Stomach smooth muscle (tissue), 2 donors: ENCODE measurements at regions not wholly inside any gene's neighbourhood (a gene's known extent, or its start where the extent isn't known, plus 50 kb on each side); places are given as distances from the start of the nearest gene placed in this dataset.

Experiments used
- H3K27ac ChIP-seq: one replicate; pipeline ENCODE4 v1.7.0; 2013; ENCODE audit warnings: mild to moderate bottlenecking, low read length, inconsistent platforms
- H3K27me3 ChIP-seq, 2 donors: one replicate each; pipeline ENCODE4 v1.7.0; 2013; ENCODE audit warnings: low read length in 2 of 2; ENCODE audit not compliant: insufficient read depth in 2 of 2, control insufficient read depth in 1 of 2
- H3K36me3 ChIP-seq, 2 donors: one replicate each; pipeline ENCODE4 v1.7.0; 2013; ENCODE audit warnings: low read length in 2 of 2; ENCODE audit not compliant: control insufficient read depth in 2 of 2, insufficient read depth in 2 of 2
- H3K4me1 ChIP-seq: one replicate; pipeline ENCODE4 v1.7.0; 2013; ENCODE audit warnings: low read length; ENCODE audit not compliant: control insufficient read depth, insufficient read depth
- H3K4me3 ChIP-seq, 2 donors: one replicate each; pipeline ENCODE4 v1.7.0; 2013; ENCODE audit warnings: low read length in 2 of 2
- H3K9ac ChIP-seq, 2 donors: one replicate each; pipeline ENCODE4 v1.7.0; 2013; ENCODE audit warnings: low read length in 2 of 2, mild to moderate bottlenecking in 1 of 2
- H3K9me3 ChIP-seq, 2 donors: one replicate each; pipeline ENCODE4 v1.7.0; 2013; ENCODE audit warnings: low read length in 2 of 2; ENCODE audit not compliant: control insufficient read depth in 2 of 2
- donor health status: healthy.
- donor health status: Pancreatic carcinoma.

DNA sequence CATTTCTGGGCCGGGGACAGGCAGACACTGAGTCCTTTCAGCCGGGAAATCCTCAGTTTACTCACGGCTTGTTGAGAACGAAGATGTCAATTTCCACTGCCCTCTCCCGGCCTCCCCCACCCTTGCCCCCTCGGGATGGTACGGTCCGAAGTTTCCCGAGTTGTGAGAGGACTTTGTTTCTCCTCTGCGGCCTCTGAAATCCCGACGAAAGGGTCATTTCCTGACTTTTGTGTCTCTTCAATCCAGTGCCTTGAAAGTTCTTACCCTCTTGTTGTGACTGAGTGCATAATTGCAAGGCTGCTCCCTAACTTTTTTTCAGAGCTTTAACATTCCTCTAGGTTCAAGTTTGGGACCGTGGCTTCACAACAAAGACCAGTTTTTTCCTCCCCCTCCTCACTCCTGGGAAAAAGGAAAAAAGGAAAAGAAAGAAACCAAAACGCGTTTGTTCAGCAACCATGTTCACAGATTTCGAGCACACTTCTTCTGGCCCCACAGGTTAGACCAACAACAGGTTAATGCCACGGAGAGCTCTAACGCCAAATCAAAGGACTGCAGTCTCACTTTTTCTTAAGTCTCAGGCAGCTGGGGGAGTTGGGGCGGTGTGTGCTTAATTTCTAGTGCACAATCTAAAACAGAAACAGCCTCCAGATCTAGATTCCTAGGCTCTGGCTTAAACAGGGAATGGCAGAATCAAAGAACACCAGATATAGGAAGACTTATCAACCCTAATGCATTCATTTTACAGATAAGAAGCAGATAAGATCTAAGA is 138.9 kb downstream of the TMCO5A start:
- H3K9ac ChIP-seq, result peak overlapping the region; percentile 76 to 81
- no peaks in the 10 kb centered on the region for H3K9me3 ChIP-seq
- H3K4me3 ChIP-seq, result peak overlapping the region; percentile 82 to 87
- H3K27ac ChIP-seq, result peak overlapping the region; percentile 83
- H3K36me3 ChIP-seq, result no peaks in the 10 kb centered on the region
- H3K27me3 ChIP-seq, result no peaks in the 10 kb centered on the region
- H3K4me1 ChIP-seq, result peaks cover 16% of the 10 kb centered on the region

GRCh38 chr15:38074029-38074428 is 139.6 kb downstream of the TMCO5A start:
- Histone ChIP-seq H3K9me3 (no peaks in the 10 kb centered on the region), H3K27me3 (no peaks in the 10 kb centered on the region), H3K4me1 (peaks cover 14% of the 10 kb centered on the region), H3K36me3 (no peaks in the 10 kb centered on the region), H3K27ac (no peak overlapping the region), H3K9ac (peak overlapping the region in 1 of 2 donors; percentile 76), H3K4me3 (no peak overlapping the region)

- Histone ChIP-seq H3K36me3 (no peaks in the 10 kb centered on the region), H3K9me3 (no peaks in the 10 kb centered on the region), H3K4me1 (peaks cover 14% of the 10 kb centered on the region), H3K27ac (no peak overlapping the region), H3K27me3 (no peaks in the 10 kb centered on the region), H3K4me3 (no peak overlapping the region), H3K9ac (no peak overlapping the region)
These were observed 141.0 kb downstream of the TMCO5A start for GRCh38 chr15:38075466-38075865.

DNA sequence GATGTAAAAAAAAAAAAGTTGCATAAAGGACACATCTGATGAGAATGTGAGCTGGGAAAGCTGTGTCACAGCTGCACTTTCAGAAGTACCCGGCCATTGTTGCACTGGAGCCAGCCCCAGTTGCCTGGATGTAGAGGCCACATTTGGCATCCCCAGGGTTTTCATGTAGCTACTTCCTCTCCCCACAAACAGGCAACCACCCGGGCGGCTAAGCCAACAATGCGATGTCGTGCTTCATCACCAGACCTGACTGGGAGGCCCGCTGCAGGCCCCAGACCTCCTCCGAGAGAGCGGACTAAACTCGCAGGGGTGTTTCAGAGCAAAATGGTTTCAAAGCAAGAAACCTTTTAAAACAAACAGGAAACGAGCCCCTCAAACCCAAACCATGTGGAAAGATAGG is 142.3 kb downstream of the TMCO5A start:
- Histone ChIP-seq H3K27me3 (no peaks in the 10 kb centered on the region), H3K36me3 (no peaks in the 10 kb centered on the region), H3K4me1 (peaks cover 14% of the 10 kb centered on the region), H3K27ac (no peak overlapping the region), H3K9me3 (no peaks in the 10 kb centered on the region), H3K4me3 (no peak overlapping the region), H3K9ac (no peak overlapping the region)

DNA sequence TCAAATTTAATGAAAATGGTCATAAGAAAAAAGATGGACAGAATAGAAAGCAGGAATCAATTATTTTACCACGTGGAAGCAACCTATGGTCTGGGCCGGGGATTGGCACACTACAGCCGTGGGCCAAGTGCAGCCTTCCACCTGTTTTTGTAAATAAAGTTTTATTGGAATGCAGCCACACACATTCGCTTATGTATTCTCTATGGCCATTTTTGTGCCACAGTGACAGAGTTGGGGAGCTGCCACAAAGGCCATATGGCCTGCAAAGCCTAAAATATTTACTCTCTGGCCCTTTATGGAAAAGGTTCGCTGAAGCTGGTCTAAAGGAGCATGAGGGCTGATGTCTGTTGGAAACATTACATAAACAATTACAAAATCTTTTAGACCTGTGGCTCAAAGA is 144.8 kb downstream of the TMCO5A start:
- H3K4me1 ChIP-seq, result no peaks in the 10 kb centered on the region
- no peaks in the 10 kb centered on the region for H3K36me3 ChIP-seq
- H3K9ac ChIP-seq, result no peak overlapping the region
- no peak overlapping the region for H3K27ac ChIP-seq
- H3K4me3 ChIP-seq, result no peak overlapping the region
- H3K9me3 ChIP-seq, result no peaks in the 10 kb centered on the region
- no peaks in the 10 kb centered on the region for H3K27me3 ChIP-seq

- Histone ChIP-seq H3K27me3 (no peaks in the 10 kb centered on the region), H3K36me3 (no peaks in the 10 kb centered on the region), H3K9ac (no peak overlapping the region), H3K4me3 (no peak overlapping the region), H3K27ac (no peak overlapping the region), H3K4me1 (no peaks in the 10 kb centered on the region), H3K9me3 (no peaks in the 10 kb centered on the region)
These were observed 146.3 kb downstream of the TMCO5A start for GRCh38 chr15:38080651-38081275.

DNA sequence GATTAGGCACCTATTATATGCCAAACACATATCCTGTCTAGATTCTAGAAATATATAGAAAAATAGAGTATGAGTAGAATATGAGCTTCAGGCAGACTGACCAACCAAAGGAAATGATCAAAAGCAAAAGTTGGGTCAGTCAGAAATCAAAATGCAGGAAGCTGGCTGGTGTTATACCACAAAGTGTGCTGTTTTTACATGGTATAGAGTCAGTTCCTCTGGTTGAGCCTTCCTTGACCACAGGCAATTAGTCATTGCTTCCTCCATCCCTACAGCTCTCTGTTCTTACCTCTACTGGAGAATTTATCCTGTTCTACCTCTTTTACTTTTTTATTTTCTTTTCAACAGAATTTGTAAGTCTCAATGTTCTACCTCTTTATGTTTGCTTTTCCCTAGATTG is 149.8 kb downstream of the TMCO5A start:
- Histone ChIP-seq H3K27ac (no peak overlapping the region), H3K9ac (no peak overlapping the region), H3K9me3 (no peaks in the 10 kb centered on the region), H3K27me3 (no peaks in the 10 kb centered on the region), H3K4me3 (no peak overlapping the region), H3K36me3 (no peaks in the 10 kb centered on the region), H3K4me1 (no peaks in the 10 kb centered on the region)

GRCh38 chr15:38085114-38085513 is 150.7 kb downstream of the TMCO5A start:
- no peaks in the 10 kb centered on the region for H3K36me3 ChIP-seq
- no peak overlapping the region for H3K9ac ChIP-seq
- no peaks in the 10 kb centered on the region for H3K9me3 ChIP-seq
- H3K27me3 ChIP-seq, result no peaks in the 10 kb centered on the region
- no peak overlapping the region for H3K27ac ChIP-seq
- H3K4me1 ChIP-seq, result no peaks in the 10 kb centered on the region
- H3K4me3 ChIP-seq, result no peak overlapping the region

DNA sequence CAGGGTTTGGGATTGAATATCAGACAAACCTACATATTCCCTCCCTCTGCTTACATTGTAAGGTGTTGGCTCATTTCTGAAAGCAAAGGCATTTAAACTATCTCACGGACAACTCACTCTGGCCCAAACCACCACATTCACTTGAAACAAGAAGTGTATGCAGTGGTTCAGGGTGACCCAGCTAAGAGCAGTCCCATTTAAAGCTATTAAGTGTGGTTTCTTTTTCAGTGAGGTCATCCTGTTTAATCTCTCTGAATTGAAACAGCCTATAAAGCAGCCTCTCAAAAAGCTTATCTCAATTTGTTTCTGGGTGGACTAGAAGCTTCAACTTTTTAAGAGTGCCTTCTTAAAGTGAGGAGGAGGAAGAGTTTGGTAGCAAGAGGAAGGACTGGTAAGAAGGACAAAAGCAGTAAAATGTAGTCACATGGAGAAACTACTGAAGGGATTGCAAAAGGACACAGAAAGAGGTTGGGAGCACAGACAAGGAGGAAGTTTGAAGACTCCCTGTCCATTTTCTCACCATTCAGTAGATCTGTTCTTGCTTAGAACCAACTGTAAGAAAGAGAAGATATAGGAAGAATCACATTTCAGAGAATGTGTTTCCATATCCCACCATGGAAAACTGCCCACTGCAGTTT is 151.6 kb downstream of the TMCO5A start:
- Histone ChIP-seq H3K27ac (no peak overlapping the region), H3K36me3 (no peaks in the 10 kb centered on the region), H3K4me3 (no peak overlapping the region), H3K4me1 (peaks cover 3% of the 10 kb centered on the region), H3K9ac (no peak overlapping the region), H3K9me3 (no peaks in the 10 kb centered on the region), H3K27me3 (no peaks in the 10 kb centered on the region)

- Histone ChIP-seq H3K9me3 (no peaks in the 10 kb centered on the region), H3K4me1 (peaks cover 3% of the 10 kb centered on the region), H3K27ac (no peak overlapping the region), H3K9ac (no peak overlapping the region), H3K4me3 (no peak overlapping the region), H3K36me3 (no peaks in the 10 kb centered on the region), H3K27me3 (no peaks in the 10 kb centered on the region)
These were observed 152.2 kb downstream of the TMCO5A start for GRCh38 chr15:38086611-38087010.

DNA sequence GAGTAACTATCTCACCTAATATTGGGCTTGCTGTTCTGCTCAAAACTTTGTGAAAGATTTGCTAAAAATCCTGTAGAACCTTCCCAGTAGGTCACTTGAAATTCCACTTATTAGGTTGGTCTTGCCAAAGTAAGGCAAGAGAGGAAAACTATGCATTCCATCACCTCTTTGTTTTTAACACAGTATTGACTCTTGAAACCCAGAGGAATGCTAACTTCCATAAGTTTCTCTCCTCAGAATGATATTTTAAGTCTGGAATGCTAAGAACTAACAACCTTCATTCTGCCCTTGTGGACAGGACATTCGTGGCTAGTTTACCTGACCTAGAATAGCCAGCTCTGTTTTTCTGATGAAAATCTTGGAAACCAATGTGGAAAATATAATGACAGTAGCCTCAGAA is 154.5 kb downstream of the TMCO5A start:
- Histone ChIP-seq H3K27ac (no peak overlapping the region), H3K9me3 (no peaks in the 10 kb centered on the region), H3K27me3 (no peaks in the 10 kb centered on the region), H3K4me1 (peaks cover 3% of the 10 kb centered on the region), H3K9ac (no peak overlapping the region), H3K36me3 (no peaks in the 10 kb centered on the region), H3K4me3 (no peak overlapping the region)
